Upper lobe of left lung (tissue), 6 donors: ENCODE measurements at regions not wholly inside any gene's neighbourhood (a gene's known extent, or its start where the extent isn't known, plus 50 kb on each side); places are given as distances from the start of the nearest gene placed in this dataset.

Experiments used
- ATAC-seq, 2 donors: fragments of 200-7000 bp; cut with Tn5 transposase; one replicate each; pipeline ENCODE4 v1.9.1; 2022; ENCODE audit warnings: mild to moderate bottlenecking in 2 of 2, moderate library complexity in 2 of 2; ENCODE audit not compliant: low FRiP score in 2 of 2
- DNase-seq, 2 donors: peaks; one replicate each; pipeline ENCODE4 v3.0.0-alpha.2; 2019 to 2020
- H3K27ac ChIP-seq, 4 donors: fragments of 200-600 bp; sonication (generic); one replicate each; pipeline ENCODE4 v1.5.1; 2016 to 2019
- H3K27me3 ChIP-seq, 4 donors: fragments of 200-600 bp; sonication (generic); one replicate each; pipeline ENCODE4 v1.5.1; 2017 to 2019
- H3K36me3 ChIP-seq, 4 donors: fragments of 200-600 bp; sonication (generic); one replicate each; pipeline ENCODE4 v1.5.1; 2016 to 2019
- H3K4me1 ChIP-seq, 4 donors: fragments of 200-600 bp; sonication (generic); one replicate each; pipeline ENCODE4 v1.5.1; 2018 to 2019
- H3K4me3 ChIP-seq, 4 donors: fragments of 200-600 bp; sonication (generic); one replicate each; pipeline ENCODE4 v1.5.1; 2017 to 2019; ENCODE audit warnings: mild to moderate bottlenecking in 2 of 4, moderate library complexity in 1 of 4
- H3K9me3 ChIP-seq, 4 donors: fragments of 200-600 bp; sonication (generic); one replicate each; pipeline ENCODE4 v1.5.1; 2018 to 2019
- EP300 ChIP-seq, 4 donors: sonication (generic); formaldehyde crosslinking; IDR thresholded peaks; one replicate each; pipeline ENCODE4 v1.5.1; 2017; ENCODE audit warnings: antibody characterized with exemption in 4 of 4, control low read depth in 2 of 4
- POLR2A ChIP-seq, 4 donors: fragments of 450-650 bp; IDR thresholded peaks; one replicate each; pipeline ENCODE4 v1.5.1; 2016 to 2017; ENCODE audit warnings: antibody characterized with exemption in 4 of 4, mild to moderate bottlenecking in 2 of 4
- POLR2AphosphoS5 ChIP-seq, 2 donors: sonication (generic); formaldehyde crosslinking; IDR thresholded peaks; one replicate each; pipeline ENCODE4 v1.5.1; 2017; ENCODE audit warnings: antibody characterized with exemption in 2 of 2
- WGBS, 2 donors: methylation state at CpG; one replicate each; pipeline ENCODE4 v1.1.5; 2017 to 2018; 5-methylcytosine and 5-hydroxymethylcytosine counted together
- TF ChIP-seq, protein P1 (sequence below), 6 experiments: fragments of 450-650 bp in 4 of 6; fragments of 200-600 bp in 2 of 6; sonication (generic) in 2 of 6; IDR thresholded peaks; one replicate each; pipeline ENCODE4 v1.5.1; 2016 to 2019; ENCODE audit warnings: antibody characterized with exemption in 6 of 6
- donor health status: DM: no; HTN: no; CAD: no; lungs with moderate emphysema.
- donor health status: DM: no; HTN: yes; CAD: no; lungs with severe emphysema.

DNA sequence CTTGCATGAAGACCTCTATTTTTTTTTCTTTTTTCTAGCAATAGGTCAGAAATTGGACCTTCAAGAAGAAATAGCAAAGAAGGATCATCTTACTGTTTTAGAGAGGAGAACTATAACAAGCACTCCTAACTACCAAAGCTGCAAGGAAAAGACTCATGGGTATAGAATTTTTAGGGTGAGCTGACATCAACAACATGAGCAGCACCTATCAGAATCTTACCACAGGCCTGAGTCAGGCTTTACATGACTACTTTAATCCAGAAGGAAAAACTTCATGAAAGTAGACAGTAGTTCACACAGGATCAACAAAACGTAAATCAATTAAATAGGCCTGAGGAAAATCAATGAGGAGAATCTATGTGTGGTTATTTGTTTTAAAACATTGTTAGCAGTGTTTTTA lies 130.5 kb downstream of the FAM76B start:
- DNase-seq (no peak), ATAC-seq (no peak)
- Histone ChIP-seq H3K4me3 (no peak overlapping the region), H3K36me3 (no peaks in the 10 kb centered on the region), H3K27ac (no peak overlapping the region), H3K27me3 (no peaks in the 10 kb centered on the region), H3K4me1 (no peaks in the 10 kb centered on the region), H3K9me3 (no peaks in the 10 kb centered on the region)
- 84 to 96% methylated on average over 1 of the region's 1 CpG for WGBS, 2 donors
- TF ChIP-seq POLR2AphosphoS5 (IDR thresholded peaks at IDR 0.05), result no peak
- TF ChIP-seq, protein P1, sequence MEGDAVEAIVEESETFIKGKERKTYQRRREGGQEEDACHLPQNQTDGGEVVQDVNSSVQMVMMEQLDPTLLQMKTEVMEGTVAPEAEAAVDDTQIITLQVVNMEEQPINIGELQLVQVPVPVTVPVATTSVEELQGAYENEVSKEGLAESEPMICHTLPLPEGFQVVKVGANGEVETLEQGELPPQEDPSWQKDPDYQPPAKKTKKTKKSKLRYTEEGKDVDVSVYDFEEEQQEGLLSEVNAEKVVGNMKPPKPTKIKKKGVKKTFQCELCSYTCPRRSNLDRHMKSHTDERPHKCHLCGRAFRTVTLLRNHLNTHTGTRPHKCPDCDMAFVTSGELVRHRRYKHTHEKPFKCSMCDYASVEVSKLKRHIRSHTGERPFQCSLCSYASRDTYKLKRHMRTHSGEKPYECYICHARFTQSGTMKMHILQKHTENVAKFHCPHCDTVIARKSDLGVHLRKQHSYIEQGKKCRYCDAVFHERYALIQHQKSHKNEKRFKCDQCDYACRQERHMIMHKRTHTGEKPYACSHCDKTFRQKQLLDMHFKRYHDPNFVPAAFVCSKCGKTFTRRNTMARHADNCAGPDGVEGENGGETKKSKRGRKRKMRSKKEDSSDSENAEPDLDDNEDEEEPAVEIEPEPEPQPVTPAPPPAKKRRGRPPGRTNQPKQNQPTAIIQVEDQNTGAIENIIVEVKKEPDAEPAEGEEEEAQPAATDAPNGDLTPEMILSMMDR (IDR thresholded peaks at IDR 0.05), result no peak
- no peak for TF ChIP-seq EP300 (IDR thresholded peaks at IDR 0.05)
- TF ChIP-seq POLR2A (IDR thresholded peaks at IDR 0.05), result no peak

DNA sequence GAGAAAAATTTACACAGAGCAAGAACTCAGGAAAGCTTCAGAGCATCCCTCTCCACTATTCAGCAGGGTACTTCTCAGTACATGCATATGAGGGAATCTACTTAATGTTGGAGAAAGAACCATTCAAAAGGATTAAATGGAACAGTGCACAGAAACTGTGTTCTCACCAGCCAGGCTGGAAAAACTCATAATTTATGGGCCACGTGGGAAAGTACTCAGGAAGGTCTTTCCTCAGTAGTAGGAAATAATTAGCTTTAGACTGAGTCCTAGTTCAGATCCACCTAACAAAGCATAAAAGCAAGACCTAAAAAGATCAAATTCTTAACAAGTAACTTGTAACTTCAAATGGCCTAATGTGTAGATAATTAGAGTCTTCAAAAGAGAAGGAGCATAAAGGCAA lies 134.0 kb downstream of the FAM76B start:
- Histone ChIP-seq H3K9me3 (no peaks in the 10 kb centered on the region), H3K36me3 (no peaks in the 10 kb centered on the region), H3K4me1 (no peaks in the 10 kb centered on the region), H3K4me3 (no peak overlapping the region), H3K27ac (no peak overlapping the region), H3K27me3 (no peaks in the 10 kb centered on the region)
- ATAC-seq, result no peak
- 48 to 67% methylated on average over 1 of the region's 1 CpG for WGBS, 2 donors
- DNase-seq, result no peak
- no peak for TF ChIP-seq EP300 (IDR thresholded peaks at IDR 0.05)
- TF ChIP-seq POLR2A (IDR thresholded peaks at IDR 0.05), result no peak
- TF ChIP-seq, protein P1 (IDR thresholded peaks at IDR 0.05), result no peak
- no peak for TF ChIP-seq POLR2AphosphoS5 (IDR thresholded peaks at IDR 0.05)

DNA sequence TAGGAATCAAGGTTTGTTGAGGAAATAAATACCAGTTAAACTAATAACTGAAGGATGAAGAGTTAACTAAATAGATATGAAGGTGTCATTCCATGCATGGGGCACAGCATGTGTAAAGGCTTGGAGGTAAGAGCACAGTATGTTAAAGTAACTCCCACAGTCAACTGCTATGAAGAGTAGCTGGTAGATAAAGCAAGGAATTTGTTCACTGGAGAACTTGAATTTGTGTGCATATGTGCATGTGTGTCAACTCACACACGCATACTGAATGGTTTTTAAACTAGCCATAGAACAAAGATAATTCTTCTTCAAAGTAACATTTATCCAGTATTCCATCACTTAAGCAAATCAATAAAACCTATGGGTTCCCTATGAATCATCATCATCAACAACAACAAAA lies 135.9 kb downstream of the FAM76B start:
- no peak for ATAC-seq
- H3K27me3 ChIP-seq, result no peaks in the 10 kb centered on the region
- TF ChIP-seq POLR2A (IDR thresholded peaks at IDR 0.05) (no peak), POLR2AphosphoS5 (IDR thresholded peaks at IDR 0.05) (no peak), EP300 (IDR thresholded peaks at IDR 0.05) (no peak)
- TF ChIP-seq, protein P1 (IDR thresholded peaks at IDR 0.05), result no peak
- H3K9me3 ChIP-seq, result no peaks in the 10 kb centered on the region
- no peaks in the 10 kb centered on the region for H3K36me3 ChIP-seq
- H3K27ac ChIP-seq, result no peak overlapping the region
- 97 to 100% methylated on average over 1 of the region's 1 CpG for WGBS, 2 donors
- DNase-seq, result no peak
- H3K4me3 ChIP-seq, result no peak overlapping the region
- H3K4me1 ChIP-seq, result no peaks in the 10 kb centered on the region

DNA sequence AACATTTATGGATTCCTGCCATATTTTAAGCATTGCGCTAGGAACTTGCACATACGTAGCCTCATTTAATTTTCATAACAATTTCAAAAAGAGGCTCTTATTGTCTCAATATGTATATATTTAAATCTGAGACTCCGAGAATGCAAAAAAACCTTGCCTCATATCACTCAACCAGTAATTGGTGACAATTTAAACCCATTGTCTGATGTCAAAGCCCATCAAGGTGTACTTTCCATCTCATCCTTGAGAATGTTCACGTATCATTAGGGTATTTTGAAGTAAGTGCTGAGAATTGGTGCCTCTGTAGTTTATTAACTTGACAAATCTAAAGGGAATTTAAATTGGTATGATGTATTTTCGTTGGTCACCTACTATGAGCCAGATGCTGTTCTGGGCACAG lies 136.5 kb downstream of the FAM76B start:
- ATAC-seq, result no peak
- TF ChIP-seq, protein P1 (IDR thresholded peaks at IDR 0.05), result no peak
- TF ChIP-seq POLR2AphosphoS5 (IDR thresholded peaks at IDR 0.05) (no peak), POLR2A (IDR thresholded peaks at IDR 0.05) (no peak), EP300 (IDR thresholded peaks at IDR 0.05) (no peak)

DNA sequence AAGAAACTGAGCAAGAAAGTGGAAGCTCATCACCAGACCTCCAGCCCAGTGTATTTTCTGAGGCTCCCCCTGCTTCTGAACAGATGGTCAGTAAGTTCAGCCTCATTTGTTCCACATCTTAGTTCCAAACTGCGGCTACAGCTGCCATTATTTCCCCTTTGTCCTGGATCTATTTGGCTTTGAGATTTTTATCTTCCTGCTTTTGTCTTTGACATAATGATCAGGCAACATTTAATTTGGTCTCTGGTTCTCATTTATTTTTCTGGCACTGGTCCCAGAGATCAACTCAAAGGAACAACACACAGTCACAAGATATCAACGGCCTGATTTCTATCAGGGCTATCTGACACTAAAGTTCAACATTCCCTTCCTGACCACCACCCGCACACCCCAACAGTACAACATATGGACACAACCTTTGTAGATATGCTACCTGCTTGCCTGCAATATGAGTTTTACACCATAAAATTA lies 137.5 kb downstream of the FAM76B start:
- 39 to 45% methylated on average over 3 of the region's 3 CpGs for WGBS, 2 donors
- ATAC-seq (no peak), DNase-seq (no peak)
- Histone ChIP-seq H3K4me3 (no peak overlapping the region), H3K9me3 (no peaks in the 10 kb centered on the region), H3K27ac (no peak overlapping the region), H3K27me3 (no peaks in the 10 kb centered on the region), H3K36me3 (no peaks in the 10 kb centered on the region), H3K4me1 (peaks cover 0 to 6% (median 2%) of the 10 kb centered on the region in 4 donors)
- TF ChIP-seq POLR2A (IDR thresholded peaks at IDR 0.05) (no peak), EP300 (IDR thresholded peaks at IDR 0.05) (no peak), POLR2AphosphoS5 (IDR thresholded peaks at IDR 0.05) (no peak)
- TF ChIP-seq, protein P1 (IDR thresholded peaks at IDR 0.05), result no peak

More for the DNA sequence above, 136.5 kb downstream of the FAM76B start:
- H3K4me3 ChIP-seq, result no peak overlapping the region
- H3K36me3 ChIP-seq, result no peaks in the 10 kb centered on the region
- peaks cover 0 to 4% (median under 1%) of the 10 kb centered on the region in 4 donors for H3K4me1 ChIP-seq
- no peak for DNase-seq
- H3K27ac ChIP-seq, result no peak overlapping the region
- H3K9me3 ChIP-seq, result no peaks in the 10 kb centered on the region
- 94 to 97% methylated on average over 5 of the region's 5 CpGs for WGBS, 2 donors
- H3K27me3 ChIP-seq, result no peaks in the 10 kb centered on the region
